GM21619 (cell line): ENCODE measurements at regions not wholly inside any gene's neighbourhood (a gene's known extent, or its start where the extent isn't known, plus 50 kb on each side); places are given as distances from the start of the nearest gene placed in this dataset.
"Not testable (repeated sequence)": the region's sequence is repeated elsewhere in the genome, so short reads cannot be mapped to it uniquely, and the experiment has no call there.

Experiments
- ATAC-seq: cut with Tn5 transposase; IDR thresholded peaks from one replicate; pipeline ENCODE4 v1.9.1; 2021; ENCODE audit not compliant: unreplicated experiment

- ATAC-seq = no peak
Observed at GRCh38 chr12:9379023-9379742, 171.0 kb upstream of the PZP start.

GRCh38 chr12:9378430-9378835 is 170.2 kb upstream of the PZP start:
- ATAC-seq = no peak

GRCh38 chr12:9372202-9372601 is 164.0 kb upstream of the PZP start:
- ATAC-seq = no peak

GRCh38 chr12:9367828-9368227 is 159.6 kb upstream of the PZP start:
- ATAC-seq = no peak

GRCh38 chr12:9367201-9367600 is 159.0 kb upstream of the PZP start:
- no peak for ATAC-seq

- no peak for ATAC-seq
Observed at GRCh38 chr12:9365296-9365695, 157.1 kb upstream of the PZP start.

GRCh38 chr12:9364224-9365176 is 156.3 kb upstream of the PZP start:
- peak; percentile 83 for ATAC-seq

- no peak for ATAC-seq
Observed at GRCh38 chr12:9363145-9363544, 154.9 kb upstream of the PZP start.

GRCh38 chr12:9361879-9362326 is 153.7 kb upstream of the PZP start:
- no peak for ATAC-seq

- not testable (repeated sequence) for ATAC-seq
Observed at GRCh38 chr12:9354009-9354754, 146.0 kb upstream of the PZP start.

GRCh38 chr12:9351136-9351535 is 142.9 kb upstream of the PZP start:
- ATAC-seq = no peak

- no peak for ATAC-seq
Observed at GRCh38 chr12:9349888-9350885, 142.0 kb upstream of the PZP start.

- ATAC-seq = no peak
Observed at GRCh38 chr12:9348906-9349518, 140.8 kb upstream of the PZP start.

- ATAC-seq = no peak
Observed at GRCh38 chr12:9347328-9348127, 139.3 kb upstream of the PZP start.

- no peak for ATAC-seq
Observed at GRCh38 chr12:9346866-9347327, 138.7 kb upstream of the PZP start.

GRCh38 chr12:9345171-9345570 is 137.0 kb upstream of the PZP start:
- ATAC-seq = no peak

GRCh38 chr12:9344541-9344940 is 136.3 kb upstream of the PZP start:
- no peak for ATAC-seq

GRCh38 chr12:9343731-9344130 is 135.5 kb upstream of the PZP start:
- ATAC-seq = no peak
